ENCODE measurements at regions not wholly inside any gene's neighbourhood (a gene's known extent, or its start where the extent isn't known, plus 50 kb on each side); places are given as distances from the start of the nearest gene placed in this dataset.

- no peak for TF ChIP-seq POLR2A (IDR thresholded peaks at IDR 0.05)
- TF ChIP-seq, protein P1, sequence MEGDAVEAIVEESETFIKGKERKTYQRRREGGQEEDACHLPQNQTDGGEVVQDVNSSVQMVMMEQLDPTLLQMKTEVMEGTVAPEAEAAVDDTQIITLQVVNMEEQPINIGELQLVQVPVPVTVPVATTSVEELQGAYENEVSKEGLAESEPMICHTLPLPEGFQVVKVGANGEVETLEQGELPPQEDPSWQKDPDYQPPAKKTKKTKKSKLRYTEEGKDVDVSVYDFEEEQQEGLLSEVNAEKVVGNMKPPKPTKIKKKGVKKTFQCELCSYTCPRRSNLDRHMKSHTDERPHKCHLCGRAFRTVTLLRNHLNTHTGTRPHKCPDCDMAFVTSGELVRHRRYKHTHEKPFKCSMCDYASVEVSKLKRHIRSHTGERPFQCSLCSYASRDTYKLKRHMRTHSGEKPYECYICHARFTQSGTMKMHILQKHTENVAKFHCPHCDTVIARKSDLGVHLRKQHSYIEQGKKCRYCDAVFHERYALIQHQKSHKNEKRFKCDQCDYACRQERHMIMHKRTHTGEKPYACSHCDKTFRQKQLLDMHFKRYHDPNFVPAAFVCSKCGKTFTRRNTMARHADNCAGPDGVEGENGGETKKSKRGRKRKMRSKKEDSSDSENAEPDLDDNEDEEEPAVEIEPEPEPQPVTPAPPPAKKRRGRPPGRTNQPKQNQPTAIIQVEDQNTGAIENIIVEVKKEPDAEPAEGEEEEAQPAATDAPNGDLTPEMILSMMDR (IDR thresholded peaks at IDR 0.05 in 4 of 5, conservative IDR thresholded peaks at IDR 0.05 in 1 of 5), result no peak
- Histone ChIP-seq H3K36me3 (no peaks in the 10 kb centered on the region), H3K4me1 (peaks cover 0 to 18% of the 10 kb centered on the region in 2 donors), H3K27me3 (no peaks in the 10 kb centered on the region), H3K27ac (no peak overlapping the region), H3K4me3 (no peak overlapping the region), H3K9me3 (no peaks in the 10 kb centered on the region)
- in situ Hi-C loops (cut with MboI; ENCODE audit: low sequenced_read_pairs in 4 of 4) (no loop called here), intact Hi-C loops (cut with DNase I; ENCODE audit: low total_unique reads) (no loop called here)
- ATAC-seq (no peak), DNase-seq (no peak)
These were observed 91.5 kb upstream of the E2F3 start for GRCh38 chr6:20310185-20310584.

DNA sequence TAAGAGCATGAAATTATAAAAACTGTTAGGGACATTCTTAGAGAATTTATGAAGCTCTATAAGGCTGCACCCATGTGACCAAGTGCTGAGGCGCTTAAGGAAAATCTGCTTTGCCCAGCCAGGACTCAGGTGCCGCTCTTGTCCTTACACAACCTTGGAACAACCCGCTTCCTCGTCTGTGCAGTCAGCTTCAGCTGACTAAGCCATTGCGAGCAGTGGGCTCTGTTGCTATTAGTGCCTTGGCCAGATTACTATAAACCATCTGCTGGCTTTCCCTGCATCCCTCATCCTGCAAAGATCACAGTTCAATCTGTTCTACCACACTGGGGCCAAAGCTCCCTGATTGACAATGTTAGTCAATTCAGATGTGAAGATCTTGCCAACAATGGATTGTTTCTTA is 89.1 kb upstream of the E2F3 start:
- no peak for ATAC-seq
- Histone ChIP-seq H3K36me3 (no peaks in the 10 kb centered on the region), H3K9me3 (no peaks in the 10 kb centered on the region), H3K4me3 (no peak overlapping the region), H3K4me1 (peaks cover 0 to 20% of the 10 kb centered on the region in 2 donors), H3K27me3 (no peaks in the 10 kb centered on the region), H3K27ac (no peak overlapping the region)
- in situ Hi-C loops (cut with MboI; ENCODE audit: low sequenced_read_pairs in 4 of 4), result no loop called here
- intact Hi-C loops (cut with DNase I; ENCODE audit: low total_unique reads), result no loop called here
- no peak for TF ChIP-seq POLR2A (IDR thresholded peaks at IDR 0.05)
- TF ChIP-seq, protein P1 (IDR thresholded peaks at IDR 0.05 in 4 of 5, conservative IDR thresholded peaks at IDR 0.05 in 1 of 5), result no peak
- DNase-seq, result no peak

- Histone ChIP-seq H3K4me1 (peaks cover 0 to 20% of the 10 kb centered on the region in 2 donors), H3K4me3 (no peak overlapping the region), H3K27me3 (no peaks in the 10 kb centered on the region), H3K36me3 (no peaks in the 10 kb centered on the region), H3K27ac (no peak overlapping the region), H3K9me3 (no peaks in the 10 kb centered on the region)
- no peak for ATAC-seq
- no peak for TF ChIP-seq POLR2A (IDR thresholded peaks at IDR 0.05)
- no peak for DNase-seq
- intact Hi-C loops (cut with DNase I; ENCODE audit: low total_unique reads), result no loop called here
- in situ Hi-C loops (cut with MboI; ENCODE audit: low sequenced_read_pairs in 4 of 4), result no loop called here
These were observed 88.6 kb upstream of the E2F3 start for GRCh38 chr6:20313051-20313450.

GRCh38 chr6:20313960-20314530 is 87.6 kb upstream of the E2F3 start:
- H3K4me3 ChIP-seq, result no peak overlapping the region
- H3K9me3 ChIP-seq, result no peaks in the 10 kb centered on the region
- in situ Hi-C loops (cut with MboI; ENCODE audit: low sequenced_read_pairs in 4 of 4), result no loop called here
- DNase-seq (no peak), ATAC-seq (no peak)
- H3K4me1 ChIP-seq, result peaks cover 0 to 20% of the 10 kb centered on the region in 2 donors
- H3K27ac ChIP-seq, result no peak overlapping the region
- H3K27me3 ChIP-seq, result no peaks in the 10 kb centered on the region
- intact Hi-C loops (cut with DNase I; ENCODE audit: low total_unique reads), result no loop called here
- TF ChIP-seq, protein P1 (IDR thresholded peaks at IDR 0.05 in 4 of 5, conservative IDR thresholded peaks at IDR 0.05 in 1 of 5), result no peak
- TF ChIP-seq POLR2A (IDR thresholded peaks at IDR 0.05), result no peak
- H3K36me3 ChIP-seq, result no peaks in the 10 kb centered on the region

- no peak for ATAC-seq
- no peak for DNase-seq
- H3K4me3 ChIP-seq, result no peak overlapping the region
- H3K27ac ChIP-seq, result no peak overlapping the region
- H3K4me1 ChIP-seq, result peaks cover 0 to 20% of the 10 kb centered on the region in 2 donors
- H3K9me3 ChIP-seq, result no peaks in the 10 kb centered on the region
- no peak for TF ChIP-seq POLR2A (IDR thresholded peaks at IDR 0.05)
- TF ChIP-seq, protein P1 (IDR thresholded peaks at IDR 0.05 in 4 of 5, conservative IDR thresholded peaks at IDR 0.05 in 1 of 5), result no peak
- in situ Hi-C loops (cut with MboI; ENCODE audit: low sequenced_read_pairs in 4 of 4) (no loop called here), intact Hi-C loops (cut with DNase I; ENCODE audit: low total_unique reads) (no loop called here)
- H3K36me3 ChIP-seq, result no peaks in the 10 kb centered on the region
- H3K27me3 ChIP-seq, result no peaks in the 10 kb centered on the region
These were observed 86.5 kb upstream of the E2F3 start for GRCh38 chr6:20314866-20315845.

All from gastrocnemius medialis (tissue), 4 donors.